Large intestine (tissue), 3 donors: ENCODE measurements at regions not wholly inside any gene's neighbourhood (a gene's known extent, or its start where the extent isn't known, plus 50 kb on each side); places are given as distances from the start of the nearest gene placed in this dataset.

ENCODE experiments used
- DNase-seq, 2 donors: peaks; one replicate each; pipeline versions ENCODE4 v3.0.0 to v3.0.0-alpha.2; 2013
- H3K27ac ChIP-seq: one replicate; pipeline ENCODE4 v1.5.1; 2013; ENCODE audit warnings: low read length
- H3K27me3 ChIP-seq: 2 replicates; pipeline ENCODE4 v1.6.1; 2013; ENCODE audit warnings: low read length; ENCODE audit not compliant: control insufficient read depth, insufficient read depth
- H3K36me3 ChIP-seq: 2 replicates; pipeline ENCODE4 v1.6.1; 2013; ENCODE audit warnings: low read length; ENCODE audit not compliant: control insufficient read depth, insufficient read depth
- H3K4me1 ChIP-seq: one replicate; pipeline ENCODE4 v1.6.1; 2013; ENCODE audit warnings: low read length; ENCODE audit not compliant: control insufficient read depth, insufficient read depth
- H3K4me3 ChIP-seq: one replicate; pipeline ENCODE4 v1.5.1; 2013; ENCODE audit warnings: low read length
- H3K9me3 ChIP-seq: one replicate; pipeline ENCODE4 v1.6.1; 2013; ENCODE audit warnings: mild to moderate bottlenecking, low read depth, low read length, moderate library complexity; ENCODE audit not compliant: control insufficient read depth
- WGBS: methylation state at CpG from one replicate; pipeline ENCODE4 v1.1.5; 2013; ENCODE audit warnings: low lambda C conversion rate; ENCODE audit not compliant: insufficient coverage; 5-methylcytosine and 5-hydroxymethylcytosine counted together

- Histone ChIP-seq H3K9me3 (no peaks in the 10 kb centered on the region), H3K27me3 (no peaks in the 10 kb centered on the region), H3K4me1 (no peaks in the 10 kb centered on the region), H3K27ac (no peak overlapping the region), H3K36me3 (no peaks in the 10 kb centered on the region), H3K4me3 (no peak overlapping the region)
- no peak for DNase-seq
Measured at GRCh38 chr21:35782667-35783066, 277.7 kb downstream of the SETD4 start.

GRCh38 chr21:35780983-35781382 lies 279.3 kb downstream of the SETD4 start:
- H3K27me3 ChIP-seq, result no peaks in the 10 kb centered on the region
- H3K4me1 ChIP-seq, result no peaks in the 10 kb centered on the region
- no peaks in the 10 kb centered on the region for H3K36me3 ChIP-seq
- no peak overlapping the region for H3K27ac ChIP-seq
- no peak for DNase-seq
- H3K4me3 ChIP-seq, result no peak overlapping the region
- H3K9me3 ChIP-seq, result no peaks in the 10 kb centered on the region
- WGBS, result no CpG with 5 or more reads among the region's 4 CpGs

- H3K4me3 ChIP-seq, result no peak overlapping the region
- H3K36me3 ChIP-seq, result no peaks in the 10 kb centered on the region
- H3K27ac ChIP-seq, result no peak overlapping the region
- H3K27me3 ChIP-seq, result no peaks in the 10 kb centered on the region
- peak; percentile 22 to 47 for DNase-seq
- H3K4me1 ChIP-seq, result no peaks in the 10 kb centered on the region
- H3K9me3 ChIP-seq, result no peaks in the 10 kb centered on the region
- 80% methylated on average over 3 of the region's 7 CpGs for WGBS
Measured at GRCh38 chr21:35779690-35780570, 280.4 kb downstream of the SETD4 start.

- H3K27me3 ChIP-seq, result no peaks in the 10 kb centered on the region
- no peaks in the 10 kb centered on the region for H3K9me3 ChIP-seq
- 92% methylated on average over 2 of the region's 4 CpGs for WGBS
- H3K4me3 ChIP-seq, result no peak overlapping the region
- H3K27ac ChIP-seq, result no peak overlapping the region
- no peaks in the 10 kb centered on the region for H3K36me3 ChIP-seq
- no peaks in the 10 kb centered on the region for H3K4me1 ChIP-seq
- DNase-seq, result no peak
Measured at GRCh38 chr21:35779167-35779566, 281.2 kb downstream of the SETD4 start.

- WGBS, result 100% methylated on average over 1 of the region's 2 CpGs
- no peaks in the 10 kb centered on the region for H3K9me3 ChIP-seq
- H3K36me3 ChIP-seq, result no peaks in the 10 kb centered on the region
- no peak overlapping the region for H3K27ac ChIP-seq
- H3K27me3 ChIP-seq, result no peaks in the 10 kb centered on the region
- H3K4me3 ChIP-seq, result no peak overlapping the region
- no peaks in the 10 kb centered on the region for H3K4me1 ChIP-seq
- no peak for DNase-seq
Measured at GRCh38 chr21:35777081-35777480, 283.2 kb downstream of the SETD4 start.

GRCh38 chr21:35775778-35776544 lies 284.4 kb downstream of the SETD4 start:
- no peaks in the 10 kb centered on the region for H3K4me1 ChIP-seq
- no peak overlapping the region for H3K27ac ChIP-seq
- no peak overlapping the region for H3K4me3 ChIP-seq
- 49% methylated on average over 3 of the region's 7 CpGs for WGBS
- no peaks in the 10 kb centered on the region for H3K36me3 ChIP-seq
- no peaks in the 10 kb centered on the region for H3K27me3 ChIP-seq
- DNase-seq, result no peak
- H3K9me3 ChIP-seq, result no peaks in the 10 kb centered on the region

GRCh38 chr21:35770101-35770945 lies 290.0 kb downstream of the SETD4 start:
- no peak overlapping the region for H3K4me3 ChIP-seq
- H3K9me3 ChIP-seq, result no peaks in the 10 kb centered on the region
- WGBS, result 92% methylated on average over 1 of the region's 4 CpGs
- H3K36me3 ChIP-seq, result no peaks in the 10 kb centered on the region
- DNase-seq, result no peak
- H3K27me3 ChIP-seq, result no peaks in the 10 kb centered on the region
- no peak overlapping the region for H3K27ac ChIP-seq
- H3K4me1 ChIP-seq, result no peaks in the 10 kb centered on the region

GRCh38 chr21:35768187-35768586 lies 292.1 kb downstream of the SETD4 start:
- Histone ChIP-seq H3K27me3 (no peaks in the 10 kb centered on the region), H3K4me1 (no peaks in the 10 kb centered on the region), H3K9me3 (no peaks in the 10 kb centered on the region), H3K4me3 (no peak overlapping the region), H3K36me3 (no peaks in the 10 kb centered on the region), H3K27ac (no peak overlapping the region)
- WGBS, result 100% methylated on average over 1 of the region's 2 CpGs
- no peak for DNase-seq

GRCh38 chr21:35764586-35764985 lies 295.7 kb downstream of the SETD4 start:
- Histone ChIP-seq H3K36me3 (no peaks in the 10 kb centered on the region), H3K27ac (no peak overlapping the region), H3K4me1 (no peaks in the 10 kb centered on the region), H3K9me3 (no peaks in the 10 kb centered on the region), H3K27me3 (no peaks in the 10 kb centered on the region), H3K4me3 (no peak overlapping the region)
- no peak for DNase-seq

GRCh38 chr21:35764077-35764476 lies 296.2 kb downstream of the SETD4 start:
- Histone ChIP-seq H3K9me3 (no peaks in the 10 kb centered on the region), H3K27ac (no peak overlapping the region), H3K4me3 (no peak overlapping the region), H3K36me3 (no peaks in the 10 kb centered on the region), H3K4me1 (no peaks in the 10 kb centered on the region), H3K27me3 (no peaks in the 10 kb centered on the region)
- DNase-seq, result no peak
- no CpG with 5 or more reads among the region's 3 CpGs for WGBS
